Suprapubic skin (tissue), 4 donors: ENCODE measurements at regions not wholly inside any gene's neighbourhood (a gene's known extent, or its start where the extent isn't known, plus 50 kb on each side); places are given as distances from the start of the nearest gene placed in this dataset.

Experiments used
- DNase-seq, 2 donors: peaks; one replicate each; pipeline ENCODE4 v3.0.0-alpha.2; 2019; ENCODE audit warnings: low spot score in 2 of 2
- H3K27ac ChIP-seq: fragments of 200-600 bp; sonication (generic); one replicate; pipeline ENCODE4 v1.5.1; 2019
- H3K27me3 ChIP-seq: fragments of 200-600 bp; sonication (generic); one replicate; pipeline ENCODE4 v1.5.1; 2019
- H3K36me3 ChIP-seq: fragments of 200-600 bp; sonication (generic); one replicate; pipeline ENCODE4 v1.5.1; 2019
- H3K4me1 ChIP-seq: fragments of 200-600 bp; sonication (generic); one replicate; pipeline ENCODE4 v1.5.1; 2019
- H3K4me3 ChIP-seq: fragments of 200-600 bp; sonication (generic); one replicate; pipeline ENCODE4 v1.5.1; 2019; ENCODE audit warnings: mild to moderate bottlenecking
- H3K9me3 ChIP-seq: fragments of 200-600 bp; sonication (generic); one replicate; pipeline ENCODE4 v1.5.1; 2019
- EP300 ChIP-seq: sonication (generic); formaldehyde crosslinking; IDR thresholded peaks from one replicate; pipeline ENCODE4 v1.6.1; 2017; ENCODE audit warnings: antibody characterized with exemption
- POLR2A ChIP-seq, 2 donors: fragments of 450-650 bp; IDR thresholded peaks; one replicate each; pipeline ENCODE4 v1.6.1; 2017; ENCODE audit warnings: antibody characterized with exemption in 2 of 2, mild to moderate bottlenecking in 2 of 2, moderate library complexity in 2 of 2
- POLR2AphosphoS5 ChIP-seq, 3 donors: sonication (generic); formaldehyde crosslinking; IDR thresholded peaks; one replicate each; pipeline ENCODE4 v1.6.1; 2017; ENCODE audit warnings: antibody characterized with exemption in 3 of 3
- WGBS: methylation state at CpG from one replicate; pipeline ENCODE4 v1.1.5; 2018; 5-methylcytosine and 5-hydroxymethylcytosine counted together
- TF ChIP-seq, protein P1 (sequence below), 2 donors: fragments of 200-600 bp in 1 of 2; fragments of 450-650 bp in 1 of 2; sonication (generic) in 1 of 2; IDR thresholded peaks; one replicate each; pipeline ENCODE4 v1.5.1; 2016 to 2019; ENCODE audit warnings: antibody characterized with exemption in 2 of 2, mild to moderate bottlenecking in 1 of 2, moderate library complexity in 1 of 2

DNA sequence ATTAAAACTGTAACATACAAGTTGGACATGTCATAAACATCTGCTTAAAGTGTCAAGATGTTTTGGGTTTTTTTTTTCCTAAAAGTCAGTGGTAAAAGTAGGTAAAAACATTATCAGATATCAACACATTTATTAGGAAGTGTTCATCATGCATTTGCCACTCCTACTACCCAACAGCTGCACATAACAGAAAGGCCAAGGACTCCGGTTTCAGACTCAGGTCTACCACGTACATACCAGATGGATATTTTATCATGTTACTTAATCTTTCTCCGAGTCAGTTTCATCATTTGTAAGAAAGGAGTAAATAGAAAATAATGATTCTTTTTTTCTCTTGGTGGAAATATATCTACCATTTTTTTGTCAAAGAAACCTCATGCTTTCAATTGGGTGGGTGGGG lies 192.3 kb downstream of the UBE2E3 start:
- H3K36me3 ChIP-seq = no peaks in the 10 kb centered on the region
- H3K4me3 ChIP-seq = no peak overlapping the region
- no peak for DNase-seq
- 93% methylated on average over 3 of the region's 3 CpGs for WGBS
- no peak overlapping the region for H3K27ac ChIP-seq
- H3K4me1 ChIP-seq = no peaks in the 10 kb centered on the region
- no peaks in the 10 kb centered on the region for H3K27me3 ChIP-seq
- no peaks in the 10 kb centered on the region for H3K9me3 ChIP-seq
- no peak for TF ChIP-seq EP300
- TF ChIP-seq POLR2A (IDR thresholded peaks at IDR 0.05) = no peak
- TF ChIP-seq, protein P1, sequence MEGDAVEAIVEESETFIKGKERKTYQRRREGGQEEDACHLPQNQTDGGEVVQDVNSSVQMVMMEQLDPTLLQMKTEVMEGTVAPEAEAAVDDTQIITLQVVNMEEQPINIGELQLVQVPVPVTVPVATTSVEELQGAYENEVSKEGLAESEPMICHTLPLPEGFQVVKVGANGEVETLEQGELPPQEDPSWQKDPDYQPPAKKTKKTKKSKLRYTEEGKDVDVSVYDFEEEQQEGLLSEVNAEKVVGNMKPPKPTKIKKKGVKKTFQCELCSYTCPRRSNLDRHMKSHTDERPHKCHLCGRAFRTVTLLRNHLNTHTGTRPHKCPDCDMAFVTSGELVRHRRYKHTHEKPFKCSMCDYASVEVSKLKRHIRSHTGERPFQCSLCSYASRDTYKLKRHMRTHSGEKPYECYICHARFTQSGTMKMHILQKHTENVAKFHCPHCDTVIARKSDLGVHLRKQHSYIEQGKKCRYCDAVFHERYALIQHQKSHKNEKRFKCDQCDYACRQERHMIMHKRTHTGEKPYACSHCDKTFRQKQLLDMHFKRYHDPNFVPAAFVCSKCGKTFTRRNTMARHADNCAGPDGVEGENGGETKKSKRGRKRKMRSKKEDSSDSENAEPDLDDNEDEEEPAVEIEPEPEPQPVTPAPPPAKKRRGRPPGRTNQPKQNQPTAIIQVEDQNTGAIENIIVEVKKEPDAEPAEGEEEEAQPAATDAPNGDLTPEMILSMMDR (IDR thresholded peaks at IDR 0.05) = no peak
- TF ChIP-seq POLR2AphosphoS5 (IDR thresholded peaks at IDR 0.05) = no peak

DNA sequence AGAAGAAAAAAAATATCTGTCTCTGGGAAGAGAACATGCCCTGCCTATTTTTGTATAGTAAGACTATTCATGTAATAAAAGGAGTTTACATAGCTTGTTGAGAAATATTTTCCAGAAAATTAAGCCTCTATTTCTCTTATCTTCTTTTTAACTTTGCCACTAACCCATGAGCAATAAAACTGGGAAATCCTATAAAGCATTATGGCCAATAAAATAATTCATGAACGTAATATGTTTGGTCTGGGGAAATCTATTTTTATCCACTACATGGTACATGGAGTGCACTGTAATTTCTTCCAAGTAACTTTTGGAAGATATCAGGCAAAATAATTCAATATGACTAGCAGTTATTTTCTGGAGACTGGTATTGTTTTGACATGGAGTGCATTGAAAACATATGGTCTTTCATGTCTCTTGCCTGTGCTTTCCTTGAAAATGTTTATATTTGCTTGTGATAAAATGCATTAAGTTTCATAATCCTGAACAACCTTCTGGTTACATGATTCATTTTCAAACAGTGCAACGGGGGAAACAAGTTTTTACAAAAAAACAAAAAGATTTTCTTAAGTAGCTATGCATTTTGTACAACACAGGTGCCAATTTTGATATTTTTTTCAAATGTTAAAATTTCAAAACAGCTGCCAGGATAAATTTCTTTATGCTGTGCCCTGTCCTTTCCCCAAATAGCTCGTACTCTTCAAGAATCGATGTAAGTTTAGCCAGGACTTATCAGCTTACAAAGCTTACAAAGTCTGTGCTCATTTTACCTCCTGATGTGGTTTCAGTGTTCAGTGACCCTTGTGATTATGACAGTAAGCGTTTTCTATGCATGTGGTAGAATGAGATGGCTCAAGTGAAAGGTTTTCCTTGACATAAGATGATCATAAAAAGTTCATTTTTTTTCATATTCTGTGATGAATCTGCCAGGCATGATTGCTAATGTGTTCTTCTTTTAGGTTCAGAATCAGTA lies 194.5 kb downstream of the UBE2E3 start:
- no peak overlapping the region for H3K27ac ChIP-seq
- no peaks in the 10 kb centered on the region for H3K9me3 ChIP-seq
- H3K36me3 ChIP-seq = no peaks in the 10 kb centered on the region
- DNase-seq = no peak
- TF ChIP-seq EP300 = no peak
- no peak for TF ChIP-seq POLR2A (IDR thresholded peaks at IDR 0.05)
- TF ChIP-seq POLR2AphosphoS5 (IDR thresholded peaks at IDR 0.05) = no peak
- TF ChIP-seq, protein P1 (IDR thresholded peaks at IDR 0.05) = no peak
- H3K4me3 ChIP-seq = no peak overlapping the region
- no peaks in the 10 kb centered on the region for H3K4me1 ChIP-seq
- WGBS = 28% methylated on average over 5 of the region's 5 CpGs
- no peaks in the 10 kb centered on the region for H3K27me3 ChIP-seq

DNA sequence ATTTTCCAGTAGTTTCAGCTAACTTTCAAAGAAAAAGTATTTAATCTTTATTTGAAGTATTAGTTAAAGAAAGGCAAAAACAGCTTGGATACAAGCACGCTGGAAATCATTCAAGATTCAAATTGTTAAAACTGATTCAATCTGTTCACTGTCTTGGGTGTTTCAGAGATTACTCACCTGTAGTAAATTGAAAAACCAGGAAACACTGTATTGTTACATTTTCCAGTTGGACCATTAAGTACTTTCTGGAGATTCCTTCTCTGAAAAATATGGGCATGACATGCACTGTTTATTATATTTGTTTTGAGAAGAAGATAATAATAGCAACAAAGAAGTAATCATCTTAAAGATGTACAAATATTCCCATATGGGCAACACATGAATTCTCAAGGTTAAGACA lies 196.1 kb downstream of the UBE2E3 start:
- Histone ChIP-seq H3K27ac (no peak overlapping the region), H3K9me3 (no peaks in the 10 kb centered on the region), H3K4me1 (no peaks in the 10 kb centered on the region), H3K36me3 (no peaks in the 10 kb centered on the region), H3K27me3 (no peaks in the 10 kb centered on the region), H3K4me3 (no peak overlapping the region)
- TF ChIP-seq POLR2AphosphoS5 (IDR thresholded peaks at IDR 0.05) (no peak), EP300 (no peak), POLR2A (IDR thresholded peaks at IDR 0.05) (no peak)
- TF ChIP-seq, protein P1 (IDR thresholded peaks at IDR 0.05) = no peak
- DNase-seq = no peak
- WGBS = 68% methylated on average over 1 of the region's 1 CpG

DNA sequence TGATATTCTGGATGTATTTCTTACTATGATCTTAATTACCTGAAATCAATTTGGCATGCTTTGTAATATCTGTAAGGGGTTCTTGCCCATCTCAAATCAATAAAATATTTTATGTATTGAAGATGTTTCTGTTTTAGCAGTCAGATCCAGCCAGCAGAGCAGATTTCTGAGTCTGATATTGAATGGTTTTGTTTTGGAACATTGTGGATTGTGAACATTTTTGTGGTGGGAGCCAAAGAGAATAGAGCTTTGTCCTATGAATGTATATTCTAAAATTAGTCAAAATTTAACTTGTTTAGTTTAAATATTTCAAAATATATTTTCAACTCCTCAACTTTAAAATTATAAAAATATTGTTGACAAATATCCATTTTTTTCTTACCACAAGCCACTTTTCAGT lies 197.0 kb downstream of the UBE2E3 start:
- H3K27ac ChIP-seq = no peak overlapping the region
- no peaks in the 10 kb centered on the region for H3K36me3 ChIP-seq
- no peaks in the 10 kb centered on the region for H3K27me3 ChIP-seq
- H3K4me3 ChIP-seq = no peak overlapping the region
- H3K9me3 ChIP-seq = no peaks in the 10 kb centered on the region
- TF ChIP-seq POLR2A (IDR thresholded peaks at IDR 0.05) (no peak), EP300 (no peak), POLR2AphosphoS5 (IDR thresholded peaks at IDR 0.05) (no peak)
- TF ChIP-seq, protein P1 (IDR thresholded peaks at IDR 0.05) = no peak
- DNase-seq = no peak
- no peaks in the 10 kb centered on the region for H3K4me1 ChIP-seq

DNA sequence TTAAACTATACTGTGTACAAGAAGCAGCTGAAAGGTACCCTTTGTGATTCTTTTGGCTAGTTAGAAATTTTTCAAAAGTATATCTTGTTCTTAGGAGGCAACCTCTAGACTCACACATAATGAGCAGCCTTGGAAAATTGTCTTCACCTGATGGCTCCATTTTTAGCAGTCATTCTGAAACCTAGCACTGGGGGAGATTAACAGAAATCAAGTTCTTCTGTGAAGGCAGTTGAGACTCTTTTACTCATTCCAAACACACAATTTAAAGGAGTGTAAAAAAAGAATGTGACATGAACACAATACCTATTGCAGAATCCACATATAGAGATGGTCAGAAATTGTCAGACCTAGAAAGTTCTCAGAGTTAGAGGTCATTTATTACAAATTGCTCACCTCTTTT lies 197.7 kb downstream of the UBE2E3 start:
- no peak overlapping the region for H3K27ac ChIP-seq
- TF ChIP-seq, protein P1 (IDR thresholded peaks at IDR 0.05) = no peak
- no peak for TF ChIP-seq EP300
- H3K4me1 ChIP-seq = no peaks in the 10 kb centered on the region
- H3K9me3 ChIP-seq = no peaks in the 10 kb centered on the region
- no peak overlapping the region for H3K4me3 ChIP-seq
- no peaks in the 10 kb centered on the region for H3K36me3 ChIP-seq
- no peak for DNase-seq
- H3K27me3 ChIP-seq = no peaks in the 10 kb centered on the region
